Left colon (tissue), 2 donors: ENCODE measurements at regions not wholly inside any gene's neighbourhood (a gene's known extent, or its start where the extent isn't known, plus 50 kb on each side); places are given as distances from the start of the nearest gene placed in this dataset.

Experiments used
- ATAC-seq: fragments of 200-7000 bp; cut with Tn5 transposase; one replicate; pipeline ENCODE4 v1.9.1; 2020; ENCODE audit warnings: mild to moderate bottlenecking, moderate library complexity
- DNase-seq, 2 donors: peaks; one replicate each; pipeline ENCODE4 v3.0.0-alpha.2; 2020
- intact Hi-C, 2 donors: fragments of 100-400 bp; cut with DNase I in 1 of 2; cut with micrococcal nuclease in 1 of 2; formaldehyde crosslinking; loops; one replicate each; pipeline versions ENCODE4 v1.11.2 to v1.14.0; 2022; cut with DNase I, micrococcal nuclease
- donor health status: DM: no; HTN: no; CAD: no.
- donor health status: DM: yes; HTN: yes; CAD: no.

GRCh38 chr9:6072453-6072852 lies 57.0 kb upstream of the RANBP6 start:
- intact Hi-C loops, result no loop called here
- DNase-seq (no peak), ATAC-seq (no peak)

- ATAC-seq (peak; percentile 98), DNase-seq (no peak)
- intact Hi-C loops, result no loop called here
Measured at GRCh38 chr9:6068983-6069382, 53.6 kb upstream of the RANBP6 start.

- ATAC-seq, result no peak
- intact Hi-C loops, result no loop called here
- no peak for DNase-seq
Measured at GRCh38 chr9:6067426-6067825, 52.0 kb upstream of the RANBP6 start.
